OCI-LY7 (cell line): ENCODE measurements at regions not wholly inside any gene's neighbourhood (a gene's known extent, or its start where the extent isn't known, plus 50 kb on each side); places are given as distances from the start of the nearest gene placed in this dataset.

ENCODE experiments used
- BruUV-seq: library from RNA; stranded (reverse); fragments of 400-500 nt; replicated peaks from 2 replicates; lab custom pipeline; 2021; lab: Mats Ljungman, UMichigan
- CTCF ChIA-PET: fragments of 300-600 bp; sonication (Branson Sonifier 250); formaldehyde crosslinking; loops from one replicate; lab custom pipeline; 2022; ENCODE audit warnings: antibody characterized with exemption; ENCODE audit not compliant: unreplicated experiment; lab: Charles Lee
- POLR2A ChIA-PET: fragments of 300-600 bp; sonication (Branson Sonifier 250); formaldehyde crosslinking; loops from one replicate; lab custom pipeline; 2022; ENCODE audit warnings: antibody characterized with exemption; lab: Charles Lee
- DNase-seq: peaks from one replicate; pipeline ENCODE4 v3.0.0-alpha.2; 2015; ENCODE audit warnings: low spot score
- H2AFZ ChIP-seq: fragments of 200-600 bp; sonication (generic), shearing (Covaris generic); 2 replicates; pipeline ENCODE4 v1.6.1; 2014; ENCODE audit warnings: mild to moderate bottlenecking, antibody characterized with exemption, low read length, moderate library complexity
- H3K27ac ChIP-seq: fragments of 200-600 bp; sonication (generic); 2 replicates; pipeline ENCODE4 v1.5.1; 2014; ENCODE audit warnings: mixed run types, low read depth, mild to moderate bottlenecking, moderate library complexity, low read length, inconsistent platforms; ENCODE audit not compliant: poor library complexity, severe bottlenecking
- H3K36me3 ChIP-seq: fragments of 200-600 bp; sonication (generic); 2 replicates; pipeline ENCODE4 v1.6.1; 2014; ENCODE audit warnings: mild to moderate bottlenecking, antibody characterized with exemption, low read length, moderate library complexity, mixed read lengths; ENCODE audit not compliant: insufficient read depth
- H3K4me1 ChIP-seq: fragments of 200-600 bp; sonication (generic); 2 replicates; pipeline ENCODE4 v1.5.1; 2014; ENCODE audit warnings: mild to moderate bottlenecking, low read length; ENCODE audit not compliant: insufficient read depth, poor library complexity, severe bottlenecking
- H3K4me2 ChIP-seq: fragments of 200-600 bp; sonication (generic); 2 replicates; pipeline ENCODE4 v1.6.1; 2014; ENCODE audit warnings: mild to moderate bottlenecking, low read length
- H3K4me3 ChIP-seq: fragments of 200-600 bp; sonication (generic); 2 replicates; pipeline ENCODE4 v1.5.1; 2014; ENCODE audit warnings: mild to moderate bottlenecking, low read depth, low read length; ENCODE audit not compliant: poor library complexity, severe bottlenecking
- H3K79me2 ChIP-seq: fragments of 200-600 bp; sonication (generic); 2 replicates; pipeline ENCODE4 v1.6.1; 2016; ENCODE audit warnings: low read depth, mild to moderate bottlenecking, low read length, moderate library complexity, mixed read lengths; ENCODE audit not compliant: insufficient read depth
- H3K9me2 ChIP-seq: fragments of 200-600 bp; sonication (generic); 2 replicates; pipeline ENCODE4 v1.6.1; 2016; ENCODE audit warnings: mild to moderate bottlenecking, low read length, mixed read lengths; ENCODE audit not compliant: insufficient read depth
- H3K9me3 ChIP-seq: fragments of 200-600 bp; sonication (generic); 2 replicates; pipeline ENCODE4 v1.6.1; 2014; ENCODE audit warnings: mild to moderate bottlenecking, mixed run types, low read length, mixed read lengths
- H4K20me1 ChIP-seq: fragments of 200-600 bp; sonication (generic); 2 replicates; pipeline ENCODE4 v1.6.1; 2014; ENCODE audit warnings: mild to moderate bottlenecking, antibody characterized with exemption, low read length, moderate library complexity, mixed read lengths; ENCODE audit not compliant: insufficient read depth
- EZH2phosphoT487 ChIP-seq: fragments of 200-600 bp; sonication (generic); IDR thresholded peaks from 2 replicates; pipeline ENCODE4 v1.6.1; 2018; ENCODE audit warnings: low read depth, borderline replicate concordance, mild to moderate bottlenecking, mixed run types, antibody characterized with exemption, low read length, moderate library complexity, mixed read lengths
- intact Hi-C: fragments of 100-400 bp; cut with micrococcal nuclease; formaldehyde crosslinking; loops from one replicate; pipeline ENCODE4 v1.10.0; 2022; ENCODE audit not compliant: unreplicated experiment
- TF ChIP-seq, protein P1 (sequence below): fragments of 200-600 bp; sonication (generic); conservative IDR thresholded peaks from 2 replicates; pipeline ENCODE4 v1.5.1; 2014; ENCODE audit warnings: mild to moderate bottlenecking, antibody characterized with exemption, low read length, moderate library complexity, mixed read lengths

DNA sequence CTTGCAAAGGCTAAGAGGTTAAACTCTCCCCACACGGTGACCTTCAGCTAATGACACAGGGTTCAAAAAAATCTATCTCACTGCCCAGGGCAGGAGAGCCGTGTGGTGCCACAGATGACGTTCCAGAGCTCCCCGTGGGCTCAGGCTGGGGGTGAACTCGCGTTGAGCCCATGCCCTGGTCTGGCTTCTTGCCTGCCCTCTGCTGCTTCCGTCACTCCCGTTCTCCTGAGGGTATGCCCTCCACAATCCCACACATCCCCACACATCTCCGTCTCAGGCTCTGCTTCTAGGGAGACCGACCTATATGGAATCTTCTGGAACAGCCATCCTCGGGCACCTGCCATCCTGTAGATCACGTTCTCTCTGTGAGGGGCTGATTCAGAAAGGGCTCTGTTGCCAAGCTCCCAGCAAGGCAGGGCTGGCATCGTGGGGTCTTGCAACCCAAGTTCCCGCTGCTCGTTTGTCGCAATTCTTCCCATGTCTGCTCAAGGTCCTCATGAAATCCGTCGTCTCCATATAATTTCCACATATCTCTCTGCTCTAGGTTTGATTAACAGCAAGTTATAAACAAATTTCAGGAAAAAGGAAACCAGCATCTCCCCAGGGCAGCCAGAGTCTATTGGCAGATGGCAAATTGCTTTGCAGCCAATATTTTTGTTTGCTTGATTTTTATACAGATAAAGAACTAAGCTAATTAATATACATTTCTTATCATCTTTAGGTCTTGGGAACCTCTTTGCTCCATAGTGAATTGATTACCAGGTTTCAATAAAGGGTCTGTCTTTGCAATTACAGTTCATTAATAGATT is 278.2 kb downstream of the PTPRU start:
- Histone ChIP-seq H2AFZ (no peak overlapping the region), H3K79me2 (no peaks in the 10 kb centered on the region), H3K4me1 (no peaks in the 10 kb centered on the region), H3K4me2 (no peak overlapping the region), H3K9me2 (no peaks in the 10 kb centered on the region), H4K20me1 (no peaks in the 10 kb centered on the region), H3K4me3 (no peak overlapping the region), H3K36me3 (no peaks in the 10 kb centered on the region), H3K9me3 (no peaks in the 10 kb centered on the region), H3K27ac (no peak overlapping the region)
- ChIA-PET CTCF (no interaction called here), POLR2A (no interaction called here)
- no TSS peak for BruUV-seq
- no peak for TF ChIP-seq EZH2phosphoT487
- TF ChIP-seq, protein P1, sequence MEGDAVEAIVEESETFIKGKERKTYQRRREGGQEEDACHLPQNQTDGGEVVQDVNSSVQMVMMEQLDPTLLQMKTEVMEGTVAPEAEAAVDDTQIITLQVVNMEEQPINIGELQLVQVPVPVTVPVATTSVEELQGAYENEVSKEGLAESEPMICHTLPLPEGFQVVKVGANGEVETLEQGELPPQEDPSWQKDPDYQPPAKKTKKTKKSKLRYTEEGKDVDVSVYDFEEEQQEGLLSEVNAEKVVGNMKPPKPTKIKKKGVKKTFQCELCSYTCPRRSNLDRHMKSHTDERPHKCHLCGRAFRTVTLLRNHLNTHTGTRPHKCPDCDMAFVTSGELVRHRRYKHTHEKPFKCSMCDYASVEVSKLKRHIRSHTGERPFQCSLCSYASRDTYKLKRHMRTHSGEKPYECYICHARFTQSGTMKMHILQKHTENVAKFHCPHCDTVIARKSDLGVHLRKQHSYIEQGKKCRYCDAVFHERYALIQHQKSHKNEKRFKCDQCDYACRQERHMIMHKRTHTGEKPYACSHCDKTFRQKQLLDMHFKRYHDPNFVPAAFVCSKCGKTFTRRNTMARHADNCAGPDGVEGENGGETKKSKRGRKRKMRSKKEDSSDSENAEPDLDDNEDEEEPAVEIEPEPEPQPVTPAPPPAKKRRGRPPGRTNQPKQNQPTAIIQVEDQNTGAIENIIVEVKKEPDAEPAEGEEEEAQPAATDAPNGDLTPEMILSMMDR, result no peak
- DNase-seq, result no peak
- intact Hi-C loops, result no loop called here

DNA sequence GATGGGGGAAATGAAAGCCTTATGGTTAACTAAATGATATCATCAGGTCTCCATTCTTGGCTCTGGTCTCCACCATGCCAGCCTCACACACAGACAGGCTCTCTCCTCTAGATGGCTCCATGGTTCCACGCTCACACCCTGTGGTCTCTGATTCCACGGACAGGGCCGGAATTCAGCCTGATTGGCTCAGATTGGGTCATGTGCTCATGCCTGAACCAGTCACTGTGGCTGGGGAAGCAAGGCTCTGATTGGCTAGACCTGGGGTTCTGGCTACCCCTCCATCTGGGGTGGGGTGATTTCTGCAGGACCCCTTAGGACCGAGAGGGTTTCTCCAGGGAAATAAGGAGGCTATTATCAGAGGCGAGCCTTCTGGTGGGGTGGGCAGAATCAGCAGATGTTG is 277.0 kb downstream of the PTPRU start:
- intact Hi-C loops, result no loop called here
- Histone ChIP-seq H4K20me1 (no peaks in the 10 kb centered on the region), H3K4me3 (no peak overlapping the region), H3K79me2 (no peaks in the 10 kb centered on the region), H3K36me3 (no peaks in the 10 kb centered on the region), H3K9me2 (no peaks in the 10 kb centered on the region), H3K27ac (no peak overlapping the region), H3K9me3 (no peaks in the 10 kb centered on the region), H3K4me2 (no peak overlapping the region), H2AFZ (no peak overlapping the region; the same call in 1 of the 2 replicates), H3K4me1 (no peaks in the 10 kb centered on the region)
- POLR2A ChIA-PET, result no interaction called here
- DNase-seq, result peak; percentile 45
- no peak for TF ChIP-seq EZH2phosphoT487
- TF ChIP-seq, protein P1, result peak; percentile 66
- BruUV-seq, result no TSS peak
- CTCF ChIA-PET, result no interaction called here

DNA sequence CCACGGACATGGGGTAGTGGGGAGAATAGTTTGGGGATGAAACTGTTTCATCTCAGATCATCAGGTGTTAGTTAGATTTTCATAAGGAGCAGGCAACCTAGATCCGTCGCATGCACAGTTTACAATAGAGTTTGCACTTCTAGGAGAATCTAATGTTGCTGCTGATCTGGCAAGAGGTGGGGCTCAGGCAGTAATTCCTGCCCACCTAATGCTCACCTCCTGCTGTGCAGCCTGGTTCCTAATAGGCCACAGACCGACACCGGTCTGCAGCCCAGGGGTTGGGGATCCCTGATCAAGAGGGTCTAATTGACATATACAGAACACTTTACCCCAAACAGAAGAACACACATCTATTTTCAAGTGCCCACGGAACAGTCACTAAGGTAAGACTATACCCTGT is 275.1 kb downstream of the PTPRU start:
- no peak overlapping the region for H3K27ac ChIP-seq
- POLR2A ChIA-PET, result interaction anchor here (0.7 kb wide), 1 partner anchor 840 kb away, joined by 3 read pairs; no protein-coding TSS in a partner anchor
- H3K36me3 ChIP-seq, result no peaks in the 10 kb centered on the region
- TF ChIP-seq, protein P1, result no peak
- TF ChIP-seq EZH2phosphoT487, result no peak
- no peaks in the 10 kb centered on the region for H3K79me2 ChIP-seq
- BruUV-seq, result no TSS peak
- no peak overlapping the region for H3K4me3 ChIP-seq
- intact Hi-C loops, result no loop called here
- DNase-seq, result no peak
- no peak overlapping the region for H3K4me2 ChIP-seq
- H3K9me2 ChIP-seq, result no peaks in the 10 kb centered on the region
- no peaks in the 10 kb centered on the region for H3K9me3 ChIP-seq
- no peaks in the 10 kb centered on the region for H3K4me1 ChIP-seq
- CTCF ChIA-PET, result no interaction called here
- H4K20me1 ChIP-seq, result no peaks in the 10 kb centered on the region
- H2AFZ ChIP-seq, result no peak overlapping the region
